Cerebellar cortex (tissue), 1 donor: ENCODE measurements at regions not wholly inside any gene's neighbourhood (a gene's known extent, or its start where the extent isn't known, plus 50 kb on each side); places are given as distances from the start of the nearest gene placed in this dataset.
A peak's percentile ranks its signal among the peaks of the same experiment; 100 is the strongest.

Experiments used
- DNase-seq: peaks from one replicate; pipeline ENCODE4 v3.0.0-alpha.2; 2015; ENCODE audit warnings: low spot score

DNA sequence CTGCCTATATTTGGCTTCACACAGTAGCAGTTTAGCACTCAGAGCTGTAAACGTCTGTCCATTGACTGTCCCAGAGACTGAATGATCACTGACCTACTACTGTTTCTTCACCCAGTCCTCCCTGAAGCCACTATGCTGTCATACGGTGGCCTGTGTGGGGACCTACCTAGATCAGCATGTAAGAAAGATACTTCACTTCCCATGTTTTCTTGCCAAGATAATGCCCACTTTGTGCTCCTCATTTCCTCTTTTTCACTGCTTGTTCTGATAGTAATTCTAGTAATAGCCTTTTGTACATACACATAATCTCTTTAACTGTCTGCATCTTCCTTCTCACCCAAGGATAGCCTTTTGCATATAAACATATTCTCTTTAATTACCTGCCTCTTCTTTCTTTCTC, 109.9 kb upstream of the TIAM2 start:
- no peak for DNase-seq

DNA sequence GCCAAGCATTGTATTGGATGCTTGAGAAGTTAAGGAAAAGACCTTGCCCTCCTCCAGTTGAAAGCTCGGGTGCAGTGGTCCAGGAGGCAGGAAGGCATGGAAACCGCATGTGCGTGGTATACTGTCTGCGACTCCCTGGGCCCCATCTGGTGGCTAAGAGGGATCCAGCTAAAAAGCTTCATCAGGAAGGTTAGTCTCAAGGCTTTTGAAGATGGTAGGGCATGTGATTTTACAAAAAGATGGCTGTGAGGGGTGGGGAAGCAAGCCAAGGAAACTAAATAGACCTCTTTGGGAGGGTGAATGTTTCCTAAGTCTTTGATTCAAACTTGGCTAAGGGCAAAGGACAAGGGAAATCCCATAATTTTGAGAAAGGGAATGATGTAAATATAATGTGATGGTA, 109.1 kb upstream of the TIAM2 start:
- no peak for DNase-seq

GRCh38 chr6:154886471-154886870, 108.6 kb upstream of the TIAM2 start:
- no peak for DNase-seq

DNA sequence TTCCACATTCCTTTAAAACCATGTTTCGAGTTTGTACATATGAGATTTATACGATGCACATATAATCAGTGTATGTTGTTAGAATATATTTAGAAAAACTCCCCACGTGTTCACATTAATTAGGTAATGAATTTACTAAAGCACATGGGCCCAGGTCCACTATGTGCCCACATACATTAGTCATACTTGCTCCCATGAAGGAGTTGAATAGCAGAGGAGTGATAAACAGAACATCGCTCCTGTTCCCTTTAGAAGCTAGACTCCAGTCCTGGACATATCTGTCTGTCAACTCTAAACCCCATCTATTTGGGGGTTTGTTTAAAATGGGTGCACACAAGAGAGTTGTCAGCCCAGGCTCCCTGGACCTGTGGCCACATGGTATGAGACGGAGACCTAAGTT, 108.1 kb upstream of the TIAM2 start:
- no peak for DNase-seq

GRCh38 chr6:154888421-154889295, 106.5 kb upstream of the TIAM2 start:
- DNase-seq, result peak; percentile 50

- no peak for DNase-seq
Measured at GRCh38 chr6:154890874-154891273, 104.2 kb upstream of the TIAM2 start.

GRCh38 chr6:154891901-154892300, 103.2 kb upstream of the TIAM2 start:
- no peak for DNase-seq

- DNase-seq, result no peak
Measured at GRCh38 chr6:154893917-154894316, 101.2 kb upstream of the TIAM2 start.

GRCh38 chr6:154894902-154895301, 100.2 kb upstream of the TIAM2 start:
- DNase-seq, result no peak

DNA sequence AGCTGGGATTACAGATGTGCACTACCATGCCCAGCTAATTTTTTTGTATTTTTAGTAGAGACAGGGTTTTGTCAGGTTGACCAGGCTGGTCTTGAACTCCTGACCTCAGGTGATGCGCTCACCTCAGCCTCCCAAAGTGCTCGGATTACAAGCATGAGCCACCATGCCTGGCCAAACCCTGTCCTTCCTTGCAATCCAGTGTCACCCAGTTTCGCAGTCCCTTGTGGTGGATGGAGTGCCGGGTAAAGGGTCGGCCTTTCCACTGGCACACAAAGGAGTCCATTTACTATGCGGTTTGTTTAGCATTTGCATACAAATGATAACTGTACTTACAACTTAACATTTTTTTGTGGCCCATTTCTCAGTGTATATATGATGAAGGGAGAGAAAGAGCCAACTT, 99.3 kb upstream of the TIAM2 start:
- no peak for DNase-seq

DNA sequence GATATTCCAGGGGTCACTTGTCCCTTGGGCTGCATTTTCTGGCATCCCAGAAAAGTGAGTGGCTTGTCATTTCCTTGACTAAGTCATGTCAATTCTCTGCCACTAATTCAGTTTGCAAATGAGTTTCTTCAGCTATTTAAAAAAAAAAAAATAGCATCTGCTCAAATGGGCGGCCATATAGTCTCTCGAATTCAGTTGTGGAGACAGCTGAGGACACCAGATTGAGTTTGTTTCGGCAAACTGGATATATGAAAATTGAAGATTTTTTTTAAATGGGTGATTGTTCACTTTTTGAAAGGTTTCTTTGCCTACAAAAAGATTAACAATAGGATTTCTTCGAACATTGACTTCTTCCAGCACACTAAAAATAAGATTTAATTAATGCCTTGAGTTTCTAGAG, 96.3 kb upstream of the TIAM2 start:
- no peak for DNase-seq

DNA sequence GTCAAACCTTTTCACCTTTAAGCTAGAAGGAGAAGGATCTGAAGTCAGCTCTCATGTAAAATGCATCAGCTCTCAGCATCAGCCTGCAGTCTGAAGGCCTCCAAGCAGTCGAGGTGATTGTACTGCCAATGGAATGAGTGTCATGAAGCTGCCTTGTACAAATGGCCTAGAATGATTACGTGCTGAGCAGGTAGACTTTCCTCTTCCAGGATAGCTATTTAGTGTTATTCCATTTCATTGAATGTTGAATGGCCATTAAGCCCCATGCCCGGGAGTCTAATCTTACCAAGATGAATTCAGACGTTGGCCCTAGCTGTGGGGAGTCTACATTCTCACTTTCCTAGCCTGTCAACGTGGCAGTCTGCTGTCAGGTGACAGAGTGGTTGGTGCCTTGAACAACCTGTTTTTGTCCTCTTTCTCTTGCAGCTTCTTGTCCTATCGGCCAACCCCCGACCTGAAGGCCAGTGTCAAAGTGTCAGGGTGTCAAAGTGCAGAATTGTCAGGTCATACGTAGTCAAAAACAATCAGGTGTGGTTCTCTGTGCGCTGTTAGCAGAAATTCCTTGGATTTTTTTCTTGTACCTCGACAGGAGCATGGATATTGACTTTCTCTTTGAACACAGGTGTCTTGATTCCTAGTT, 95.2 kb upstream of the TIAM2 start:
- DNase-seq, result no peak

GRCh38 chr6:154901876-154902552, 93.1 kb upstream of the TIAM2 start:
- peak; percentile 92 for DNase-seq

- DNase-seq, result no peak
Measured at GRCh38 chr6:154907291-154907690, 87.8 kb upstream of the TIAM2 start.

GRCh38 chr6:154908723-154909122, 86.4 kb upstream of the TIAM2 start:
- no peak for DNase-seq

DNA sequence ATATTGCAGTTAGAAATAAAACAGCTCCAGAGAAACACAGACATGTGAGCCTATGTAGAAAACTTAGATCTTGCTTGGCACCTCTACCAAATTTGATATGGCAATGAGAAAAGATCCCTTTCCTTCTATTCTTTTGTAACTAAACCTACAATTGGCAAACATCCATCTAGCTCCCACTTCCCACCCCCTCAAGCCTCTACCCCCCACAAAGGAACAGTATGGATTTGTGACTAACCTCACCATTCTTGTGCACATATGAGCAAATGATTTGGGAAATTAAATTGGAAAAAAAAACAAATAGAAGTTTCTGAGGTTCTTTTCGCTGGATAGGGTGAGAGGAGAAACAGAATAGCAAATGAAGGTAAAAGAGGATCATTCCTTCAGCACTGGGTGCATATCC, 85.8 kb upstream of the TIAM2 start:
- no peak for DNase-seq

DNA sequence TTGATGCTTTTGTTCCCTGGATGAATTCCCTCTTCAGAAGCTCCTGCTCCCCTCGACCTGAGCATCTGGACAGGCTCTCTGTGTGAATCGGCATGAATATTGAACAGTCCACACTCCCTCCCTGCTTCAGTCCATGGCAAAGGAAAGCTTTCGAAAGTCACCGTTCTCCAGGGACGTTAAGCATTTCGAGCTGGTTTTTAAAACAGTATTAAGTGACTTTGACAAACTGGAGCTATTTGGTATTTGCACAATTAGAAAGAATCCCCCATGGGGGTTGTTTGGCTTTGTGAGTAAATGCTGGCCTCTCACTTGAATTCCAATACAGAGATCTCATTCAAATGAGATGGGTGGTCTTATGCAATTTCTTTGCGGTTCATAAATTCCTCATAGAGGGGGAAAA, 85.3 kb upstream of the TIAM2 start:
- no peak for DNase-seq

GRCh38 chr6:154914288-154914687, 80.8 kb upstream of the TIAM2 start:
- DNase-seq, result no peak

- DNase-seq, result no peak
Measured at GRCh38 chr6:154916857-154917256, 78.3 kb upstream of the TIAM2 start.

DNA sequence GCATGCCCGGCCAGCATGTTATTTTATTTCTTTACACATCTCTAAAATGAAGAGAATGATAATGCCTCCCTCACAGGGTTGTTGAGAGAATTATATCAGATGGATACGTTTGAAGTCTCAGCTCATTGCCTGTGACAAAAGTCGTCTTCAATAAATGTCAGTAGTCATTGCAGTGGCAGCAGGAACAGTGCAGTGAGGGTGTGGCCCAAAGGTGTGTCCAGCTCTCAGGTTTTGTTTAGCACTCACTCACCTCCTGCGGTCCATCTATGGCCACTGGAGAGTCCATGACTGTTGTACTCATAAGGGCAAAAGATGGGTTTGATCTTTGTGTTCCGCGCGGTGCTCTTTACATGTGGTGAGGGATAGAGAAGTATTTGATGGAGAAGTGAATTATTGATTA, 77.2 kb upstream of the TIAM2 start:
- no peak for DNase-seq

DNA sequence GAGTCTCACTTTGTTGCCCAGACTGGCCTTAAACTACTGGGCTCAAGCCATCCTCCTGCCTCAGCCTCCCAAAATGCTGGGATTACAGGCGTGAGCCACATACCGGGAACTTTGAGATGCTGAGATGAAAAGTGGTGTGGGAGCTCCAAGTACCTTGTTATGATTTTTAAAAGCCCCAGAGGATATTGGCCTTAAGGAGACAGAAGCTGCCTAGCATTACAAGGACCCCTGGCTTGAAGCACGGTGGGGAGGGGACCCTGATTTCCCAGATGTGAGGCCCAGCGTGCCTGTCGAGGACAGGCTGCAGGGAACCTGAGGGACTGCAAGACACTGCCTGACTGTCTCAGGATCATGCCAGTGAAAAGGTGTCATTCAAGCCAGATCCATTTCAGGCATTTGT, 75.3 kb upstream of the TIAM2 start:
- DNase-seq, result no peak

GRCh38 chr6:154920495-154921200, 74.5 kb upstream of the TIAM2 start:
- no peak for DNase-seq

GRCh38 chr6:154921482-154921881, 73.6 kb upstream of the TIAM2 start:
- no peak for DNase-seq
